ENCODE measurements at regions not wholly inside any gene's neighbourhood (a gene's known extent, or its start where the extent isn't known, plus 50 kb on each side); places are given as distances from the start of the nearest gene placed in this dataset.

DNA sequence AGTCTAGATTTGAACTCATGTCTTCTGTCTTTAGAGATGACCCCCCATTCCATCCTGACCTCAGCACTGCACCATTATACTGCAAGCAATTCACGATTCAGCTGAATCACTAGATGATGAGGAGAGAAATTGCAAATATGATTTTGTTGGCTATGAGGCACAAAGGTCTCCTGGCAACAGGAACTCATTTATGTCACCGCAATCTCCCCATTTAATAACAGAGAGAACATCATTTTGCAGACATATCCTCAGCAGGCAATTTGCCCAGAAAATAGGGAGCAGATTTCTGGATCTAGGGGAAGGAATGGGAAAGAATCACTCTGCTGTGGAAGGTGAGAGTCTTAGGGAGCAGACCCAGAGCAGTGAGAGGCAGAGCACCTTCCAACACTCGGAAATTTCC, 303.0 kb downstream of the PAX1 start:
- TF ChIP-seq, protein P1, sequence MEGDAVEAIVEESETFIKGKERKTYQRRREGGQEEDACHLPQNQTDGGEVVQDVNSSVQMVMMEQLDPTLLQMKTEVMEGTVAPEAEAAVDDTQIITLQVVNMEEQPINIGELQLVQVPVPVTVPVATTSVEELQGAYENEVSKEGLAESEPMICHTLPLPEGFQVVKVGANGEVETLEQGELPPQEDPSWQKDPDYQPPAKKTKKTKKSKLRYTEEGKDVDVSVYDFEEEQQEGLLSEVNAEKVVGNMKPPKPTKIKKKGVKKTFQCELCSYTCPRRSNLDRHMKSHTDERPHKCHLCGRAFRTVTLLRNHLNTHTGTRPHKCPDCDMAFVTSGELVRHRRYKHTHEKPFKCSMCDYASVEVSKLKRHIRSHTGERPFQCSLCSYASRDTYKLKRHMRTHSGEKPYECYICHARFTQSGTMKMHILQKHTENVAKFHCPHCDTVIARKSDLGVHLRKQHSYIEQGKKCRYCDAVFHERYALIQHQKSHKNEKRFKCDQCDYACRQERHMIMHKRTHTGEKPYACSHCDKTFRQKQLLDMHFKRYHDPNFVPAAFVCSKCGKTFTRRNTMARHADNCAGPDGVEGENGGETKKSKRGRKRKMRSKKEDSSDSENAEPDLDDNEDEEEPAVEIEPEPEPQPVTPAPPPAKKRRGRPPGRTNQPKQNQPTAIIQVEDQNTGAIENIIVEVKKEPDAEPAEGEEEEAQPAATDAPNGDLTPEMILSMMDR (IDR thresholded peaks at IDR 0.05): no peak
- no peak for TF ChIP-seq POLR2A (IDR thresholded peaks at IDR 0.05)

Measured in body of pancreas (tissue), 4 donors.